GM23338 (cell line): ENCODE measurements at regions not wholly inside any gene's neighbourhood (a gene's known extent, or its start where the extent isn't known, plus 50 kb on each side); places are given as distances from the start of the nearest gene placed in this dataset.

Experiments
- ATAC-seq: fragments of 200-7000 bp; cut with Tn5 transposase; 3 replicates; pipeline ENCODE4 v1.9.1; 2020
- DNase-seq: peaks from one replicate; pipeline ENCODE4 v3.0.0-alpha.2; 2015; ENCODE audit warnings: low spot score
- H2AFZ ChIP-seq: fragments of 200-600 bp; sonication (generic); 2 replicates; pipeline ENCODE4 v1.8.0; 2016; ENCODE audit warnings: antibody characterized with exemption, mild to moderate bottlenecking, moderate library complexity
- H3F3A ChIP-seq: fragments of 200-600 bp; sonication (generic); replicated peaks from 2 replicates; pipeline ENCODE4 v1.8.0; 2017; ENCODE audit warnings: antibody characterized with exemption, mixed run types, low read depth
- H3K27ac ChIP-seq: fragments of 200-600 bp; sonication (generic); 2 replicates; pipeline ENCODE4 v1.6.1; 2016; ENCODE audit warnings: low read depth
- H3K27me3 ChIP-seq: fragments of 200-600 bp; sonication (generic); 2 replicates; pipeline ENCODE4 v1.8.0; 2016; ENCODE audit warnings: mild to moderate bottlenecking, mixed run types, moderate library complexity; ENCODE audit not compliant: insufficient read depth
- H3K36me3 ChIP-seq: fragments of 200-600 bp; sonication (generic); 2 replicates; pipeline ENCODE4 v1.8.0; 2016; ENCODE audit warnings: mild to moderate bottlenecking; ENCODE audit not compliant: insufficient read depth
- H3K4me1 ChIP-seq: fragments of 200-600 bp; sonication (generic); 2 replicates; pipeline ENCODE4 v1.8.0; 2016; ENCODE audit warnings: mild to moderate bottlenecking, moderate library complexity; ENCODE audit not compliant: insufficient read depth
- H3K4me2 ChIP-seq: fragments of 200-600 bp; sonication (generic); 2 replicates; pipeline ENCODE4 v1.7.1; 2017; ENCODE audit warnings: mixed run types
- H3K4me3 ChIP-seq: fragments of 200-600 bp; sonication (generic); 2 replicates; pipeline ENCODE4 v1.6.1; 2016; ENCODE audit warnings: mixed run types
- H3K79me2 ChIP-seq: fragments of 200-600 bp; sonication (generic); replicated peaks from 2 replicates; pipeline ENCODE4 v1.8.0; 2017; ENCODE audit warnings: mild to moderate bottlenecking; ENCODE audit not compliant: insufficient read depth
- H3K9me2 ChIP-seq: fragments of 200-600 bp; sonication (generic); 2 replicates; pipeline ENCODE4 v1.8.0; 2017; ENCODE audit not compliant: insufficient read depth
- H4K20me1 ChIP-seq: fragments of 200-600 bp; sonication (generic); replicated peaks from 2 replicates; pipeline ENCODE4 v1.8.0; 2017; ENCODE audit warnings: mild to moderate bottlenecking; ENCODE audit not compliant: insufficient read depth
- H3K27ac Mint-ChIP-seq: 2 replicates; pipeline ENCODE4 v1.8.0; 2020; ENCODE audit warnings: inconsistent platforms, mild to moderate bottlenecking, moderate library complexity, mixed read lengths
- H3K27me3 Mint-ChIP-seq: 3 replicates; pipeline ENCODE4 v1.8.0; 2022; ENCODE audit warnings: low read depth, mild to moderate bottlenecking, moderate library complexity, mixed read lengths, inconsistent platforms; ENCODE audit not compliant: insufficient read depth, poor library complexity
- H3K36me3 Mint-ChIP-seq: 3 replicates; pipeline ENCODE4 v1.8.0; 2021; ENCODE audit warnings: low read depth, mild to moderate bottlenecking, inconsistent platforms, moderate library complexity, mixed read lengths
- H3K4me1 Mint-ChIP-seq: 3 replicates; pipeline ENCODE4 v1.8.0; 2020; ENCODE audit warnings: mild to moderate bottlenecking, inconsistent platforms, mixed read lengths
- H3K4me3 Mint-ChIP-seq: 3 replicates; pipeline ENCODE4 v1.8.0; 2021; ENCODE audit warnings: moderate library complexity, mild to moderate bottlenecking, inconsistent platforms, mixed read lengths
- H3K9me3 Mint-ChIP-seq: 3 replicates; pipeline ENCODE4 v1.8.0; 2020; ENCODE audit warnings: moderate library complexity, mild to moderate bottlenecking, inconsistent platforms, mixed read lengths
- EZH2phosphoT487 ChIP-seq: fragments of 200-600 bp; sonication (generic); IDR thresholded peaks from one replicate; pipeline ENCODE4 v1.8.1; 2018; ENCODE audit warnings: antibody characterized with exemption; ENCODE audit not compliant: unreplicated experiment
- JUNB ChIP-seq: IDR thresholded peaks from one replicate; pipeline ENCODE4 v1.6.1; 2016; ENCODE audit warnings: antibody characterized with exemption; ENCODE audit not compliant: unreplicated experiment
- ZNF331 ChIP-seq: fragments of 250-450 bp; sonication (Bioruptor Pico); IDR thresholded peaks from 2 replicates; pipeline ENCODE4 v1.5.0; 2020; ENCODE audit warnings: low read depth, mild to moderate bottlenecking, moderate library complexity
- TF ChIP-seq, protein P1 (sequence below): fragments of 250-450 bp; sonication (Bioruptor Pico); IDR thresholded peaks from 2 replicates; pipeline ENCODE4 v1.5.0; 2020; ENCODE audit warnings: mild to moderate bottlenecking, moderate library complexity
- TF ChIP-seq, protein P2 (sequence below): IDR thresholded peaks from one replicate; pipeline ENCODE4 v1.6.1; 2018; ENCODE audit warnings: antibody characterized with exemption; ENCODE audit not compliant: unreplicated experiment

- H3K9me2 ChIP-seq, result no peaks in the 10 kb centered on the region
- H3K36me3 ChIP-seq, result no peaks in the 10 kb centered on the region
- peaks cover 11% of the 10 kb centered on the region for H3K4me1 ChIP-seq
- ATAC-seq (no peak), DNase-seq (no peak)
- no peaks in the 10 kb centered on the region for H3K9me3 Mint-ChIP-seq
- no peaks in the 10 kb centered on the region for H3K27me3 ChIP-seq
- no peak overlapping the region for H3K4me2 ChIP-seq
- no peak overlapping the region for H3K4me3 ChIP-seq
- H3K27ac ChIP-seq, result no peak overlapping the region
- TF ChIP-seq, protein P1, sequence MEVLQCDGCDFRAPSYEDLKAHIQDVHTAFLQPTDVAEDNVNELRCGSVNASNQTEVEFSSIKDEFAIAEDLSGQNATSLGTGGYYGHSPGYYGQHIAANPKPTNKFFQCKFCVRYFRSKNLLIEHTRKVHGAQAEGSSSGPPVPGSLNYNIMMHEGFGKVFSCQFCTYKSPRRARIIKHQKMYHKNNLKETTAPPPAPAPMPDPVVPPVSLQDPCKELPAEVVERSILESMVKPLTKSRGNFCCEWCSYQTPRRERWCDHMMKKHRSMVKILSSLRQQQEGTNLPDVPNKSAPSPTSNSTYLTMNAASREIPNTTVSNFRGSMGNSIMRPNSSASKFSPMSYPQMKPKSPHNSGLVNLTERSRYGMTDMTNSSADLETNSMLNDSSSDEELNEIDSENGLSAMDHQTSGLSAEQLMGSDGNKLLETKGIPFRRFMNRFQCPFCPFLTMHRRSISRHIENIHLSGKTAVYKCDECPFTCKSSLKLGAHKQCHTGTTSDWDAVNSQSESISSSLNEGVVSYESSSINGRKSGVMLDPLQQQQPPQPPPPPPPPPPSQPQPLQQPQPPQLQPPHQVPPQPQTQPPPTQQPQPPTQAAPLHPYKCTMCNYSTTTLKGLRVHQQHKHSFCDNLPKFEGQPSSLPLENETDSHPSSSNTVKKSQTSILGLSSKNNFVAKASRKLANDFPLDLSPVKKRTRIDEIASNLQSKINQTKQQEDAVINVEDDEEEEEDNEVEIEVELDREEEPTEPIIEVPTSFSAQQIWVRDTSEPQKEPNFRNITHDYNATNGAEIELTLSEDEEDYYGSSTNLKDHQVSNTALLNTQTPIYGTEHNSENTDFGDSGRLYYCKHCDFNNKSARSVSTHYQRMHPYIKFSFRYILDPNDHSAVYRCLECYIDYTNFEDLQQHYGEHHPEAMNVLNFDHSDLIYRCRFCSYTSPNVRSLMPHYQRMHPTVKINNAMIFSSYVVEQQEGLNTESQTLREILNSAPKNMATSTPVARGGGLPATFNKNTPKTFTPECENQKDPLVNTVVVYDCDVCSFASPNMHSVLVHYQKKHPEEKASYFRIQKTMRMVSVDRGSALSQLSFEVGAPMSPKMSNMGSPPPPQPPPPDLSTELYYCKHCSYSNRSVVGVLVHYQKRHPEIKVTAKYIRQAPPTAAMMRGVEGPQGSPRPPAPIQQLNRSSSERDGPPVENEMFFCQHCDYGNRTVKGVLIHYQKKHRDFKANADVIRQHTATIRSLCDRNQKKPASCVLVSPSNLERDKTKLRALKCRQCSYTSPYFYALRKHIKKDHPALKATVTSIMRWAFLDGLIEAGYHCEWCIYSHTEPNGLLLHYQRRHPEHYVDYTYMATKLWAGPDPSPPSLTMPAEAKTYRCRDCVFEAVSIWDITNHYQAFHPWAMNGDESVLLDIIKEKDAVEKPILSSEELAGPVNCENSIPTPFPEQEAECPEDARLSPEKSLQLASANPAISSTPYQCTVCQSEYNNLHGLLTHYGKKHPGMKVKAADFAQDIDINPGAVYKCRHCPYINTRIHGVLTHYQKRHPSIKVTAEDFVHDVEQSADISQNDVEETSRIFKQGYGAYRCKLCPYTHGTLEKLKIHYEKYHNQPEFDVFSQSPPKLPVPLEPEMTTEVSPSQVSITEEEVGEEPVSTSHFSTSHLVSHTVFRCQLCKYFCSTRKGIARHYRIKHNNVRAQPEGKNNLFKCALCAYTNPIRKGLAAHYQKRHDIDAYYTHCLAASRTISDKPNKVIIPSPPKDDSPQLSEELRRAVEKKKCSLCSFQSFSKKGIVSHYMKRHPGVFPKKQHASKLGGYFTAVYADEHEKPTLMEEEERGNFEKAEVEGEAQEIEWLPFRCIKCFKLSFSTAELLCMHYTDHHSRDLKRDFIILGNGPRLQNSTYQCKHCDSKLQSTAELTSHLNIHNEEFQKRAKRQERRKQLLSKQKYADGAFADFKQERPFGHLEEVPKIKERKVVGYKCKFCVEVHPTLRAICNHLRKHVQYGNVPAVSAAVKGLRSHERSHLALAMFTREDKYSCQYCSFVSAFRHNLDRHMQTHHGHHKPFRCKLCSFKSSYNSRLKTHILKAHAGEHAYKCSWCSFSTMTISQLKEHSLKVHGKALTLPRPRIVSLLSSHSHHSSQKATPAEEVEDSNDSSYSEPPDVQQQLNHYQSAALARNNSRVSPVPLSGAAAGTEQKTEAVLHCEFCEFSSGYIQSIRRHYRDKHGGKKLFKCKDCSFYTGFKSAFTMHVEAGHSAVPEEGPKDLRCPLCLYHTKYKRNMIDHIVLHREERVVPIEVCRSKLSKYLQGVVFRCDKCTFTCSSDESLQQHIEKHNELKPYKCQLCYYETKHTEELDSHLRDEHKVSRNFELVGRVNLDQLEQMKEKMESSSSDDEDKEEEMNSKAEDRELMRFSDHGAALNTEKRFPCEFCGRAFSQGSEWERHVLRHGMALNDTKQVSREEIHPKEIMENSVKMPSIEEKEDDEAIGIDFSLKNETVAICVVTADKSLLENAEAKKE (CRISPR knock-in tag), result no peak
- TF ChIP-seq EZH2phosphoT487, result no peak
- TF ChIP-seq, protein P2, sequence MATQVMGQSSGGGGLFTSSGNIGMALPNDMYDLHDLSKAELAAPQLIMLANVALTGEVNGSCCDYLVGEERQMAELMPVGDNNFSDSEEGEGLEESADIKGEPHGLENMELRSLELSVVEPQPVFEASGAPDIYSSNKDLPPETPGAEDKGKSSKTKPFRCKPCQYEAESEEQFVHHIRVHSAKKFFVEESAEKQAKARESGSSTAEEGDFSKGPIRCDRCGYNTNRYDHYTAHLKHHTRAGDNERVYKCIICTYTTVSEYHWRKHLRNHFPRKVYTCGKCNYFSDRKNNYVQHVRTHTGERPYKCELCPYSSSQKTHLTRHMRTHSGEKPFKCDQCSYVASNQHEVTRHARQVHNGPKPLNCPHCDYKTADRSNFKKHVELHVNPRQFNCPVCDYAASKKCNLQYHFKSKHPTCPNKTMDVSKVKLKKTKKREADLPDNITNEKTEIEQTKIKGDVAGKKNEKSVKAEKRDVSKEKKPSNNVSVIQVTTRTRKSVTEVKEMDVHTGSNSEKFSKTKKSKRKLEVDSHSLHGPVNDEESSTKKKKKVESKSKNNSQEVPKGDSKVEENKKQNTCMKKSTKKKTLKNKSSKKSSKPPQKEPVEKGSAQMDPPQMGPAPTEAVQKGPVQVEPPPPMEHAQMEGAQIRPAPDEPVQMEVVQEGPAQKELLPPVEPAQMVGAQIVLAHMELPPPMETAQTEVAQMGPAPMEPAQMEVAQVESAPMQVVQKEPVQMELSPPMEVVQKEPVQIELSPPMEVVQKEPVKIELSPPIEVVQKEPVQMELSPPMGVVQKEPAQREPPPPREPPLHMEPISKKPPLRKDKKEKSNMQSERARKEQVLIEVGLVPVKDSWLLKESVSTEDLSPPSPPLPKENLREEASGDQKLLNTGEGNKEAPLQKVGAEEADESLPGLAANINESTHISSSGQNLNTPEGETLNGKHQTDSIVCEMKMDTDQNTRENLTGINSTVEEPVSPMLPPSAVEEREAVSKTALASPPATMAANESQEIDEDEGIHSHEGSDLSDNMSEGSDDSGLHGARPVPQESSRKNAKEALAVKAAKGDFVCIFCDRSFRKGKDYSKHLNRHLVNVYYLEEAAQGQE, result no peak
- TF ChIP-seq JUNB, result no peak
- no peak for TF ChIP-seq ZNF331 (CRISPR knock-in tag)
- H3K79me2 ChIP-seq, result no peaks in the 10 kb centered on the region
- no peaks in the 10 kb centered on the region for H3F3A ChIP-seq
- H3K4me1 Mint-ChIP-seq, result peaks cover 11% of the 10 kb centered on the region
- no peak overlapping the region for H3K4me3 Mint-ChIP-seq
- H4K20me1 ChIP-seq, result no peaks in the 10 kb centered on the region
- no peak overlapping the region; the same call in 1 of the 2 replicates for H3K27ac Mint-ChIP-seq
- H3K27me3 Mint-ChIP-seq, result peaks cover 2% of the 10 kb centered on the region
- no peaks in the 10 kb centered on the region for H3K36me3 Mint-ChIP-seq
- H2AFZ ChIP-seq, result no peak overlapping the region
Observed at GRCh38 chr16:49057936-49058335, 223.7 kb downstream of the CBLN1 start.
